Muscle of leg (tissue), 3 donors: ENCODE measurements at regions not wholly inside any gene's neighbourhood (a gene's known extent, or its start where the extent isn't known, plus 50 kb on each side); places are given as distances from the start of the nearest gene placed in this dataset.

Source experiments
- DNase-seq: peaks from one replicate; pipeline ENCODE4 v3.0.0; 2013
- H3K27ac ChIP-seq: one replicate; pipeline ENCODE4 v1.5.1; 2013; ENCODE audit warnings: mild to moderate bottlenecking, low read length, control low read depth
- H3K27me3 ChIP-seq: one replicate; pipeline ENCODE4 v1.6.1; 2013; ENCODE audit warnings: low read length; ENCODE audit not compliant: control insufficient read depth, insufficient read depth
- H3K36me3 ChIP-seq: one replicate; pipeline ENCODE4 v1.6.1; 2013; ENCODE audit warnings: low read length; ENCODE audit not compliant: control insufficient read depth, insufficient read depth
- H3K4me1 ChIP-seq: one replicate; pipeline ENCODE4 v1.6.1; 2013; ENCODE audit warnings: low read length; ENCODE audit not compliant: control insufficient read depth, insufficient read depth
- H3K4me3 ChIP-seq: one replicate; pipeline ENCODE4 v1.5.1; 2013; ENCODE audit warnings: low read length, control low read depth
- H3K9me3 ChIP-seq: replicated peaks from 2 replicates; pipeline ENCODE4 v1.6.1; 2013; ENCODE audit warnings: low read depth, low read length; ENCODE audit not compliant: control insufficient read depth
- WGBS: methylation state at CpG from one replicate; pipeline ENCODE4 v1.1.5; 2013; ENCODE audit warnings: missing lambda C conversion rate; ENCODE audit not compliant: insufficient coverage; 5-methylcytosine and 5-hydroxymethylcytosine counted together

GRCh38 chr4:138408758-138409157 is 166.6 kb upstream of the SLC7A11 start:
- no CpG with 5 or more reads among the region's 2 CpGs for WGBS
- no peak overlapping the region for H3K27ac ChIP-seq

GRCh38 chr4:138407329-138407728 is 165.2 kb upstream of the SLC7A11 start:
- Histone ChIP-seq H3K9me3 (no peaks in the 10 kb centered on the region), H3K36me3 (no peaks in the 10 kb centered on the region), H3K27ac (no peak overlapping the region), H3K27me3 (no peaks in the 10 kb centered on the region), H3K4me3 (no peak overlapping the region), H3K4me1 (no peaks in the 10 kb centered on the region)
- WGBS: 20% methylated on average over 1 of the region's 3 CpGs
- no peak for DNase-seq

More at GRCh38 chr4:138408758-138409157, 166.6 kb upstream of the SLC7A11 start:
- H3K27me3 ChIP-seq: no peaks in the 10 kb centered on the region
- H3K36me3 ChIP-seq: no peaks in the 10 kb centered on the region
- no peak overlapping the region for H3K4me3 ChIP-seq
- H3K9me3 ChIP-seq: no peaks in the 10 kb centered on the region
- no peaks in the 10 kb centered on the region for H3K4me1 ChIP-seq
- no peak for DNase-seq

- Histone ChIP-seq H3K27ac (no peak overlapping the region), H3K4me3 (no peak overlapping the region), H3K9me3 (no peaks in the 10 kb centered on the region), H3K36me3 (no peaks in the 10 kb centered on the region), H3K27me3 (no peaks in the 10 kb centered on the region), H3K4me1 (no peaks in the 10 kb centered on the region)
- peak; percentile 25 for DNase-seq
- WGBS: no CpG with 5 or more reads among the region's 1 CpG
Observed at GRCh38 chr4:138406876-138407275, 164.7 kb upstream of the SLC7A11 start.

- DNase-seq: peak; percentile 55
- no CpG with 5 or more reads among the region's 1 CpG for WGBS
- Histone ChIP-seq H3K9me3 (no peaks in the 10 kb centered on the region), H3K4me1 (no peaks in the 10 kb centered on the region), H3K27me3 (no peaks in the 10 kb centered on the region), H3K36me3 (no peaks in the 10 kb centered on the region), H3K27ac (no peak overlapping the region), H3K4me3 (no peak overlapping the region)
Observed at GRCh38 chr4:138405934-138406567, 163.9 kb upstream of the SLC7A11 start.

- Histone ChIP-seq H3K9me3 (no peaks in the 10 kb centered on the region), H3K36me3 (no peaks in the 10 kb centered on the region), H3K4me1 (peaks cover 2% of the 10 kb centered on the region), H3K27me3 (no peaks in the 10 kb centered on the region), H3K27ac (no peak overlapping the region), H3K4me3 (no peak overlapping the region)
- no peak for DNase-seq
Observed at GRCh38 chr4:138405466-138405891, 163.3 kb upstream of the SLC7A11 start.

- Histone ChIP-seq H3K36me3 (no peaks in the 10 kb centered on the region), H3K9me3 (no peaks in the 10 kb centered on the region), H3K27me3 (no peaks in the 10 kb centered on the region), H3K27ac (no peak overlapping the region), H3K4me1 (peaks cover 3% of the 10 kb centered on the region), H3K4me3 (no peak overlapping the region)
- DNase-seq: no peak
- WGBS: no CpG with 5 or more reads among the region's 1 CpG
Observed at GRCh38 chr4:138404801-138405200, 162.7 kb upstream of the SLC7A11 start.

- no peaks in the 10 kb centered on the region for H3K36me3 ChIP-seq
- H3K27ac ChIP-seq: no peak overlapping the region
- peak; percentile 33 for DNase-seq
- no peaks in the 10 kb centered on the region for H3K9me3 ChIP-seq
- H3K4me1 ChIP-seq: peaks cover 3% of the 10 kb centered on the region
- H3K4me3 ChIP-seq: no peak overlapping the region
- H3K27me3 ChIP-seq: no peaks in the 10 kb centered on the region
Observed at GRCh38 chr4:138404251-138404650, 162.1 kb upstream of the SLC7A11 start.

- Histone ChIP-seq H3K27ac (no peak overlapping the region), H3K9me3 (no peaks in the 10 kb centered on the region), H3K4me3 (no peak overlapping the region), H3K4me1 (peaks cover 3% of the 10 kb centered on the region), H3K36me3 (no peaks in the 10 kb centered on the region), H3K27me3 (no peaks in the 10 kb centered on the region)
- no CpG with 5 or more reads among the region's 3 CpGs for WGBS
- peak; percentile 56 for DNase-seq
Observed at GRCh38 chr4:138401334-138401733, 159.2 kb upstream of the SLC7A11 start.

- no peaks in the 10 kb centered on the region for H3K36me3 ChIP-seq
- H3K9me3 ChIP-seq: no peaks in the 10 kb centered on the region
- H3K27ac ChIP-seq: no peak overlapping the region
- peaks cover 3% of the 10 kb centered on the region for H3K4me1 ChIP-seq
- 62% methylated on average over 3 of the region's 4 CpGs for WGBS
- DNase-seq: peak; percentile 6
- no peaks in the 10 kb centered on the region for H3K27me3 ChIP-seq
- no peak overlapping the region for H3K4me3 ChIP-seq
Observed at GRCh38 chr4:138400543-138400942, 158.4 kb upstream of the SLC7A11 start.

GRCh38 chr4:138400066-138400465 is 157.9 kb upstream of the SLC7A11 start:
- H3K9me3 ChIP-seq: no peaks in the 10 kb centered on the region

GRCh38 chr4:138399081-138399480 is 156.9 kb upstream of the SLC7A11 start:
- no peaks in the 10 kb centered on the region for H3K9me3 ChIP-seq
- H3K27me3 ChIP-seq: no peaks in the 10 kb centered on the region
- DNase-seq: no peak
- H3K4me3 ChIP-seq: no peak overlapping the region
- no peaks in the 10 kb centered on the region for H3K36me3 ChIP-seq
- no peak overlapping the region for H3K27ac ChIP-seq
- peaks cover 3% of the 10 kb centered on the region for H3K4me1 ChIP-seq

More at GRCh38 chr4:138400066-138400465, 157.9 kb upstream of the SLC7A11 start:
- H3K27me3 ChIP-seq: no peaks in the 10 kb centered on the region
- H3K27ac ChIP-seq: no peak overlapping the region
- H3K4me1 ChIP-seq: peaks cover 3% of the 10 kb centered on the region
- H3K4me3 ChIP-seq: no peak overlapping the region
- no peaks in the 10 kb centered on the region for H3K36me3 ChIP-seq
- DNase-seq: no peak
